HG03103 (cell line): ENCODE measurements at regions not wholly inside any gene's neighbourhood (a gene's known extent, or its start where the extent isn't known, plus 50 kb on each side); places are given as distances from the start of the nearest gene placed in this dataset.

Source experiments
- ATAC-seq: cut with Tn5 transposase; IDR thresholded peaks from one replicate; pipeline ENCODE4 v1.9.1; 2021; ENCODE audit warnings: low read depth; ENCODE audit not compliant: unreplicated experiment

DNA sequence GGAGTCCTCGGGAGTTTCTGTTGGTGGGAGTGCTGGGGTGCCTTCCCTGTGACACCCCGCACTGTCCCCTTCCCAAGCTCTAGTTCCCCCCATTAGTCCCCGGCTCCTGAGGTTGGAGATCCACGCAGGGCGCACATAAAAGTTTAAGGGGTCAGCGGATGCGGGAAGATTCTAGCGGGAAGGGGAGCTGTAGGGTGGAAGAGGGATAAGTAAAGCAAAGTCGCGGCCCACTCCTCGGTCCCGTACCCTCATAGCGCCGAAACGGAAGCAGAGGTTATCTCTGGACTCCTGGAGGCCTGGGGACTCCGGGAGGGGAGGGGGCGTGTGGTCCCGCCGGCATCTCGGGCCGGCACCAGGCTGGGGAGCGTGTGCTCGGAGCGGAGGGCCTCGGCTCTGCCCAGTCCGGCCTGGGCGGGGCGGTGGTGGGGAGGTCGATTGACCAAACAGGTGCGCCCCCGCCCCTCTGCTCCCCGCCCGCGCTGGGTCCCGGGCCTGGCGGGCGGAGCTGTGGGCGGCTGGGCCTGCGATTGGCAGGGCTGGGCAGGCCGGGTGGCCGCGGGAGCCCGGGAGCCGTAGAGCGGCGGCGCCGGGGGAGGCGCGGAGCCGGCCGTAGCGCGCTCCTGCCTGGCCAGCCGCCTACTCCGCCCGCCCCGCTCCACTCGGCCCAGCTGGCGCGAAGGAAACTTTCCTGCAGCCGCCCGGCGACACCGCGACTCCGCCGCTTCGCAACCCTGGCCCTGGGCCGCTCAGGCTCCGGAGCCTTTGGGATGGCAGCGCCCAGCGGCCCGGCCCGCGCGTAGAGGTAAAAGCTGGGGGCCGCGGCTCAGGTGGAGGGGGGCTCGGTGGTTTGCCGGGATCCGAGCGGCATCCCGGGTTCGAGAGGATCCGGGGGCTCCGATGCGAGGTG, 52.2 kb upstream of the DAB2IP start:
- ATAC-seq = no peak

DNA sequence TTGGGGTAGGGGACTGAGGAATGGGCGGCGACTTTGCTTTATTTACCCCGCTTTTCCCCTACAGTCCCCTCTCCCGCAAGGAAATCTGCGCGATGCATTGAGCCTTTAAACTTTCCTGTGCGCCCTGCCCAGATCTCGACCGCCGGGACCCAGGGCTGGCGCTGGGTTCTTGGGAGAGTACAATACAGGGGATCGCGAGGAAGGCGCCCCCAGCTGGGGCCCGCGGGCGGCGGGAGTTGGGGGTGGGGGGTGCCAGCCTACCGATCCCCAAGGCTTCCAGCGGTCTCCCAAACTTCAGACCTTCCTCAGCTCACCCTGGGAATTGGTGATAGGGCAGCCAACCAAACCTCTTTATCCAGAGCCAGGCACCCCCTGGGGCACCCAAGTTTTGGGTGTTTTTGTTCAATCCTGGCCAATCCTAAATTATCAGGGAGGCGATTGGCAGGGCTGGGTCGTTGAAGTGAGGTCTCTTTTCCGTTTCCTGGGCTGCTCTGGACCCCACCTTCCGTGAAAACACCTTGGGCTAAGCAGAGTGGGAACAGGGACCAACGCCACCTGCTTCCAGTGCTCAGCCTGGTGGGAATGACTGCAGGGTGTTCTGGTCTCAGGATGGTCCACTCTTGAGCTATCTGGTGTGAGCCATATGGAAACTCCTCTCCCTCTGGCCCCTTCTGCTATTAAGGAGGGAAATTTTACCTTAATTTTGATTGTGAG, 51.4 kb upstream of the DAB2IP start:
- ATAC-seq = no peak

DNA sequence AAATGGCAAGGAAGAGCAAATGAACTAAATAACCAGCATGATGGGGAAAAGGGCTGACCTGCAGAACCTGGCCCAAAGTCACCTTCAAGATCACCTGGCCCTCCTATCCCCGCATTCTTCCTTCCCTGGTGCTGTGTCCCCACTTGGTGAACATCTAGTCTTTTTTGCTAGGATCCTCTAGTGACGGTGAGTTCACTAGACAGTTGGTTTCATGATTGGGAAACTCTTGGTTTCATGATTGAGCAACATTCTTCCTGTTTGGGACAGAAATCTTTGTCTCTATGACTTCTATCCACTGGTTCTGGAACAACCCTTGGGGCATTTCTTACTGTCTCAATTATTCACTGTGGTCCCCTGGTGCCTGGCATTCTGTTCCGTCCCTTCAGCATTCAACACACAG, 50.2 kb upstream of the DAB2IP start:
- ATAC-seq = no peak
